WERI-Rb-1 (cell line): ENCODE measurements at regions not wholly inside any gene's neighbourhood (a gene's known extent, or its start where the extent isn't known, plus 50 kb on each side); places are given as distances from the start of the nearest gene placed in this dataset.

Source experiments
- DNase-seq: peaks from one replicate; pipeline ENCODE4 v3.0.0-alpha.2; 2020
- H3K27ac ChIP-seq: fragments of 250-450 bp; sonication (Bioruptor Pico); 2 replicates; pipeline ENCODE4 v1.5.1; 2020; ENCODE audit warnings: mild to moderate bottlenecking, moderate library complexity
- H3K27me3 ChIP-seq: fragments of 250-450 bp; sonication (Bioruptor Pico); 2 replicates; pipeline ENCODE4 v1.5.1; 2021; ENCODE audit warnings: mild to moderate bottlenecking, low read depth, moderate library complexity; ENCODE audit not compliant: insufficient read depth, severe bottlenecking
- H3K36me3 ChIP-seq: fragments of 250-450 bp; sonication (Bioruptor Pico); 2 replicates; pipeline ENCODE4 v1.5.1; 2020; ENCODE audit warnings: mild to moderate bottlenecking, moderate library complexity
- H3K4me3 ChIP-seq: 2 replicates; pipeline ENCODE4 v1.5.1; 2011; ENCODE audit warnings: low read depth, mild to moderate bottlenecking, control low read depth, low read length
- H3K9me3 ChIP-seq: fragments of 250-450 bp; sonication (Bioruptor Pico); 2 replicates; pipeline ENCODE4 v1.5.1; 2021; ENCODE audit warnings: mild to moderate bottlenecking, moderate library complexity; ENCODE audit not compliant: severe bottlenecking
- TF ChIP-seq, protein P1 (sequence below): IDR thresholded peaks from 2 replicates; pipeline ENCODE4 v1.5.1; 2011; ENCODE audit warnings: low read depth, mild to moderate bottlenecking, control low read depth, inconsistent platforms, low read length

- Histone ChIP-seq H3K4me3 (no peak overlapping the region), H3K9me3 (no peaks in the 10 kb centered on the region), H3K27me3 (no peaks in the 10 kb centered on the region), H3K36me3 (no peaks in the 10 kb centered on the region), H3K27ac (peak overlapping the region; percentile 32)
- TF ChIP-seq, protein P1, sequence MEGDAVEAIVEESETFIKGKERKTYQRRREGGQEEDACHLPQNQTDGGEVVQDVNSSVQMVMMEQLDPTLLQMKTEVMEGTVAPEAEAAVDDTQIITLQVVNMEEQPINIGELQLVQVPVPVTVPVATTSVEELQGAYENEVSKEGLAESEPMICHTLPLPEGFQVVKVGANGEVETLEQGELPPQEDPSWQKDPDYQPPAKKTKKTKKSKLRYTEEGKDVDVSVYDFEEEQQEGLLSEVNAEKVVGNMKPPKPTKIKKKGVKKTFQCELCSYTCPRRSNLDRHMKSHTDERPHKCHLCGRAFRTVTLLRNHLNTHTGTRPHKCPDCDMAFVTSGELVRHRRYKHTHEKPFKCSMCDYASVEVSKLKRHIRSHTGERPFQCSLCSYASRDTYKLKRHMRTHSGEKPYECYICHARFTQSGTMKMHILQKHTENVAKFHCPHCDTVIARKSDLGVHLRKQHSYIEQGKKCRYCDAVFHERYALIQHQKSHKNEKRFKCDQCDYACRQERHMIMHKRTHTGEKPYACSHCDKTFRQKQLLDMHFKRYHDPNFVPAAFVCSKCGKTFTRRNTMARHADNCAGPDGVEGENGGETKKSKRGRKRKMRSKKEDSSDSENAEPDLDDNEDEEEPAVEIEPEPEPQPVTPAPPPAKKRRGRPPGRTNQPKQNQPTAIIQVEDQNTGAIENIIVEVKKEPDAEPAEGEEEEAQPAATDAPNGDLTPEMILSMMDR, result no peak
- DNase-seq, result no peak
Observed at GRCh38 chr1:112312879-112313278, 83.1 kb upstream of the CTTNBP2NL start.

GRCh38 chr1:112316254-112316913 is 79.6 kb upstream of the CTTNBP2NL start:
- Histone ChIP-seq H3K27ac (peak overlapping the region; percentile 66), H3K36me3 (no peaks in the 10 kb centered on the region), H3K4me3 (peak overlapping the region; percentile 10), H3K27me3 (no peaks in the 10 kb centered on the region), H3K9me3 (no peaks in the 10 kb centered on the region)
- TF ChIP-seq, protein P1, result no peak
- DNase-seq, result peak; percentile 81

DNA sequence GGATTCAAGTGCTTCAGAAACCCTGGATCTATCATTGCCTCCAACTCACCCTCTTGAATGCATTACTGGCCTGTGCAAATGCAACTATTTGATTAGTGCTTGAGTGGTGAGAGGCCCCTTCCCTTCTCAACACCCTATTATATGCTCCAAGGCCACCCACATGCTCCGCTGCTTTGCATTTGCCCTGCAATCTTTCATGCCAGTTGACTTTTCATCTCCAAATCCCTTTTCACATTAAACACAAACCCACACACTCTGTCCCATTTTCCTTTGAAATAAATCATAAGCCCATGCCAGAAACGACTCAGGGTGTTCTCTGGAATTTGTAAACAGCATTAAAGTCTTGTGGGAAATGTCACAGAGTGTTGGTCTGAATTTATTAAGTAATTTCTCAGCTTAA is 78.9 kb upstream of the CTTNBP2NL start:
- Histone ChIP-seq H3K9me3 (no peaks in the 10 kb centered on the region), H3K4me3 (peak overlapping the region; percentile 21), H3K27me3 (no peaks in the 10 kb centered on the region), H3K27ac (peak overlapping the region; percentile 66), H3K36me3 (no peaks in the 10 kb centered on the region)
- TF ChIP-seq, protein P1, result no peak
- DNase-seq, result no peak

DNA sequence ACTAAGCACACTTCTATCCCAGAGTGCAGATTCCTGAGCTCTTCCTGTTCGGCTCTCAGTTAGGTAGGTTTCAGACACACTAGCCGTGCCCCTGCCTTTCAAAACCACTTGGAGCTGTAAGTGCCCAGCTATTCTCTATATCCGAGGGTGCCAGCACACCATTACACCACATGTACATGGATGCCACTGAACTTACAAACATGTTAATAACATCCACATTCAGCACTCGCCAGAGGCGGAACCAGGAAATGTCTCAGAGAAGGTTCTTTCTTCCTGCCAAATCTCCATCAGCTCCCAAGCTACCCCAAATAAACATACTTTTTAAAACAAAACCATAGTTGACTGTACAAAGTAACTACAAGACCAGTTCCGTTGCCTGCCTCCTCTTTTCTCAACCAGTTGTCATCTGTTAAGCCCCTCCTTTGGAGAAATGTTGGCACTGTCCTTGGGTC is 78.4 kb upstream of the CTTNBP2NL start:
- H3K27me3 ChIP-seq, result no peaks in the 10 kb centered on the region
- H3K36me3 ChIP-seq, result no peaks in the 10 kb centered on the region
- H3K9me3 ChIP-seq, result no peaks in the 10 kb centered on the region
- DNase-seq, result no peak
- TF ChIP-seq, protein P1, result no peak
- H3K27ac ChIP-seq, result peak overlapping the region; percentile 66
- H3K4me3 ChIP-seq, result no peak overlapping the region

GRCh38 chr1:112318263-112318662 is 77.8 kb upstream of the CTTNBP2NL start:
- no peak overlapping the region for H3K4me3 ChIP-seq
- no peaks in the 10 kb centered on the region for H3K36me3 ChIP-seq
- TF ChIP-seq, protein P1, result no peak
- no peak for DNase-seq
- no peaks in the 10 kb centered on the region for H3K9me3 ChIP-seq
- no peaks in the 10 kb centered on the region for H3K27me3 ChIP-seq
- H3K27ac ChIP-seq, result peak overlapping the region; percentile 66
